ENCODE measurements at regions not wholly inside any gene's neighbourhood (a gene's known extent, or its start where the extent isn't known, plus 50 kb on each side); places are given as distances from the start of the nearest gene placed in this dataset.

GRCh38 chr7:7104971-7105370 is 77.4 kb upstream of the C1GALT1 start:
- peaks cover 3% of the 10 kb centered on the region; the same call in 1 of the 2 replicates for H3K4me1 ChIP-seq (ENCODE audit: low read length)
- H3K27ac ChIP-seq (ENCODE audit: low read length): no peak overlapping the region
- DNase-seq: no peak
- no peaks in the 10 kb centered on the region for H3K9me3 ChIP-seq (replicated peaks; ENCODE audit: insufficient read depth, low read length)
- H3K79me2 ChIP-seq (ENCODE audit: low read length): no peaks in the 10 kb centered on the region
- no peaks in the 10 kb centered on the region for H4K20me1 ChIP-seq (ENCODE audit: insufficient read depth, low read length)
- no peaks in the 10 kb centered on the region for H3K9me2 ChIP-seq (replicated peaks; ENCODE audit: insufficient read depth, low read length)
- H3F3A ChIP-seq (ENCODE audit: insufficient read depth, low read length): no peaks in the 10 kb centered on the region
- no peak overlapping the region for H3K4me3 ChIP-seq (ENCODE audit: low read length)
- H3K9ac ChIP-seq (ENCODE audit: low read length): no peak overlapping the region
- no peaks in the 10 kb centered on the region for H3K36me3 ChIP-seq (replicated peaks; ENCODE audit: insufficient read depth, low read length)
- TF ChIP-seq CTCF (IDR thresholded peaks at IDR 0.05; ENCODE audit: low read length) (no peak), EZH2 (optimal IDR thresholded peaks at IDR 0.05; ENCODE audit: low read depth, low read length) (no peak), EZH2phosphoT487 (IDR thresholded peaks at IDR 0.05; ENCODE audit: low read length) (no peak)
- H3K27me3 ChIP-seq (replicated peaks; ENCODE audit: insufficient read depth, low read length): no peaks in the 10 kb centered on the region
- H3K4me2 ChIP-seq (ENCODE audit: low read depth, low read length): no peak overlapping the region
- H2AFZ ChIP-seq (ENCODE audit: low read length): no peak overlapping the region

GRCh38 chr7:7105800-7106582 is 76.4 kb upstream of the C1GALT1 start:
- Histone ChIP-seq H3K27ac (ENCODE audit: low read length) (no peak overlapping the region), H3K36me3 (replicated peaks; ENCODE audit: insufficient read depth, low read length) (no peaks in the 10 kb centered on the region), H2AFZ (ENCODE audit: low read length) (no peak overlapping the region), H3K9me3 (replicated peaks; ENCODE audit: insufficient read depth, low read length) (no peaks in the 10 kb centered on the region), H3K9me2 (replicated peaks; ENCODE audit: insufficient read depth, low read length) (no peaks in the 10 kb centered on the region), H3K9ac (ENCODE audit: low read length) (no peak overlapping the region), H3K79me2 (ENCODE audit: low read length) (no peaks in the 10 kb centered on the region), H3K27me3 (replicated peaks; ENCODE audit: insufficient read depth, low read length) (no peaks in the 10 kb centered on the region), H3F3A (ENCODE audit: insufficient read depth, low read length) (no peaks in the 10 kb centered on the region), H3K4me3 (ENCODE audit: low read length) (no peak overlapping the region), H4K20me1 (ENCODE audit: insufficient read depth, low read length) (no peaks in the 10 kb centered on the region), H3K4me2 (ENCODE audit: low read depth, low read length) (no peak overlapping the region), H3K4me1 (ENCODE audit: low read length) (peaks cover 3% of the 10 kb centered on the region; the same call in 1 of the 2 replicates)
- no peak for DNase-seq
- TF ChIP-seq EZH2 (optimal IDR thresholded peaks at IDR 0.05; ENCODE audit: low read depth, low read length) (no peak), EZH2phosphoT487 (IDR thresholded peaks at IDR 0.05; ENCODE audit: low read length) (no peak), CTCF (IDR thresholded peaks at IDR 0.05; ENCODE audit: low read length) (no peak)

- Histone ChIP-seq H3K4me2 (ENCODE audit: low read depth, low read length) (no peak overlapping the region), H3K9me2 (replicated peaks; ENCODE audit: insufficient read depth, low read length) (no peaks in the 10 kb centered on the region), H3K4me1 (ENCODE audit: low read length) (no peaks in the 10 kb centered on the region), H3F3A (ENCODE audit: insufficient read depth, low read length) (no peaks in the 10 kb centered on the region), H3K27ac (ENCODE audit: low read length) (no peak overlapping the region), H3K79me2 (ENCODE audit: low read length) (no peaks in the 10 kb centered on the region), H3K36me3 (replicated peaks; ENCODE audit: insufficient read depth, low read length) (no peaks in the 10 kb centered on the region), H3K9me3 (replicated peaks; ENCODE audit: insufficient read depth, low read length) (no peaks in the 10 kb centered on the region), H3K27me3 (replicated peaks; ENCODE audit: insufficient read depth, low read length) (no peaks in the 10 kb centered on the region), H3K4me3 (ENCODE audit: low read length) (no peak overlapping the region), H4K20me1 (ENCODE audit: insufficient read depth, low read length) (no peaks in the 10 kb centered on the region), H3K9ac (ENCODE audit: low read length) (no peak overlapping the region), H2AFZ (ENCODE audit: low read length) (no peak overlapping the region)
- DNase-seq: no peak
- TF ChIP-seq CTCF (IDR thresholded peaks at IDR 0.05; ENCODE audit: low read length): no peak
- TF ChIP-seq EZH2 (optimal IDR thresholded peaks at IDR 0.05; ENCODE audit: low read depth, low read length): no peak
- no peak for TF ChIP-seq EZH2phosphoT487 (IDR thresholded peaks at IDR 0.05; ENCODE audit: low read length)
These were observed 73.4 kb upstream of the C1GALT1 start for GRCh38 chr7:7108931-7109330.
